ENCODE measurements at regions not wholly inside any gene's neighbourhood (a gene's known extent, or its start where the extent isn't known, plus 50 kb on each side); places are given as distances from the start of the nearest gene placed in this dataset.

DNA sequence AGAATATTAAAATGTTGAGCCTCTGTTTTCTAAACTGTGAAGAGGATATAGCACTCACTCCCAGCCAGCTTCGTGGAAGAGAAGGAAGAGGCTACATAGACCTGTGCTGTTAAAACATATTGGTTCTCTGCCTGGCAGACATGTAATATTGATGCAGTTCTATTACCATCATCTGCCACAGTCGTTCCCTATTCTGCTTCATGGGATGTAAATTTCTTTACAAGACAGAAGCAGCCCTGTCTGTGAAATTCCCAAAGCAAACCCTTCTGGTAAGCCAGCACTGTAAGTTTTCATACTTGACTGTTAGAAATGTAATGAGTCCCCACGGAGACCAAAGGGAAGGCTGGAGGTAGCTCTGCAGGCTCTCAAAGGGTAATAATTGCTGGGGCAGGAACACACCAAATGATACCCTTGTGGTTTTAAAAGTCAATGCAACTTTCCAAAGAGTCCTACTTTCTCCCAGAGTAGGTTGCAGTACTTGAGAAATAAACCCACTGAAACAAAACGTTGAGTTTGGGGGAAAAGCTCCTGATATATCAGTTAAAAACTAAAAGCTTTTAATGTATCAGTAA is 129.9 kb upstream of the HES1 start (continued):
- TF ChIP-seq, protein P1, sequence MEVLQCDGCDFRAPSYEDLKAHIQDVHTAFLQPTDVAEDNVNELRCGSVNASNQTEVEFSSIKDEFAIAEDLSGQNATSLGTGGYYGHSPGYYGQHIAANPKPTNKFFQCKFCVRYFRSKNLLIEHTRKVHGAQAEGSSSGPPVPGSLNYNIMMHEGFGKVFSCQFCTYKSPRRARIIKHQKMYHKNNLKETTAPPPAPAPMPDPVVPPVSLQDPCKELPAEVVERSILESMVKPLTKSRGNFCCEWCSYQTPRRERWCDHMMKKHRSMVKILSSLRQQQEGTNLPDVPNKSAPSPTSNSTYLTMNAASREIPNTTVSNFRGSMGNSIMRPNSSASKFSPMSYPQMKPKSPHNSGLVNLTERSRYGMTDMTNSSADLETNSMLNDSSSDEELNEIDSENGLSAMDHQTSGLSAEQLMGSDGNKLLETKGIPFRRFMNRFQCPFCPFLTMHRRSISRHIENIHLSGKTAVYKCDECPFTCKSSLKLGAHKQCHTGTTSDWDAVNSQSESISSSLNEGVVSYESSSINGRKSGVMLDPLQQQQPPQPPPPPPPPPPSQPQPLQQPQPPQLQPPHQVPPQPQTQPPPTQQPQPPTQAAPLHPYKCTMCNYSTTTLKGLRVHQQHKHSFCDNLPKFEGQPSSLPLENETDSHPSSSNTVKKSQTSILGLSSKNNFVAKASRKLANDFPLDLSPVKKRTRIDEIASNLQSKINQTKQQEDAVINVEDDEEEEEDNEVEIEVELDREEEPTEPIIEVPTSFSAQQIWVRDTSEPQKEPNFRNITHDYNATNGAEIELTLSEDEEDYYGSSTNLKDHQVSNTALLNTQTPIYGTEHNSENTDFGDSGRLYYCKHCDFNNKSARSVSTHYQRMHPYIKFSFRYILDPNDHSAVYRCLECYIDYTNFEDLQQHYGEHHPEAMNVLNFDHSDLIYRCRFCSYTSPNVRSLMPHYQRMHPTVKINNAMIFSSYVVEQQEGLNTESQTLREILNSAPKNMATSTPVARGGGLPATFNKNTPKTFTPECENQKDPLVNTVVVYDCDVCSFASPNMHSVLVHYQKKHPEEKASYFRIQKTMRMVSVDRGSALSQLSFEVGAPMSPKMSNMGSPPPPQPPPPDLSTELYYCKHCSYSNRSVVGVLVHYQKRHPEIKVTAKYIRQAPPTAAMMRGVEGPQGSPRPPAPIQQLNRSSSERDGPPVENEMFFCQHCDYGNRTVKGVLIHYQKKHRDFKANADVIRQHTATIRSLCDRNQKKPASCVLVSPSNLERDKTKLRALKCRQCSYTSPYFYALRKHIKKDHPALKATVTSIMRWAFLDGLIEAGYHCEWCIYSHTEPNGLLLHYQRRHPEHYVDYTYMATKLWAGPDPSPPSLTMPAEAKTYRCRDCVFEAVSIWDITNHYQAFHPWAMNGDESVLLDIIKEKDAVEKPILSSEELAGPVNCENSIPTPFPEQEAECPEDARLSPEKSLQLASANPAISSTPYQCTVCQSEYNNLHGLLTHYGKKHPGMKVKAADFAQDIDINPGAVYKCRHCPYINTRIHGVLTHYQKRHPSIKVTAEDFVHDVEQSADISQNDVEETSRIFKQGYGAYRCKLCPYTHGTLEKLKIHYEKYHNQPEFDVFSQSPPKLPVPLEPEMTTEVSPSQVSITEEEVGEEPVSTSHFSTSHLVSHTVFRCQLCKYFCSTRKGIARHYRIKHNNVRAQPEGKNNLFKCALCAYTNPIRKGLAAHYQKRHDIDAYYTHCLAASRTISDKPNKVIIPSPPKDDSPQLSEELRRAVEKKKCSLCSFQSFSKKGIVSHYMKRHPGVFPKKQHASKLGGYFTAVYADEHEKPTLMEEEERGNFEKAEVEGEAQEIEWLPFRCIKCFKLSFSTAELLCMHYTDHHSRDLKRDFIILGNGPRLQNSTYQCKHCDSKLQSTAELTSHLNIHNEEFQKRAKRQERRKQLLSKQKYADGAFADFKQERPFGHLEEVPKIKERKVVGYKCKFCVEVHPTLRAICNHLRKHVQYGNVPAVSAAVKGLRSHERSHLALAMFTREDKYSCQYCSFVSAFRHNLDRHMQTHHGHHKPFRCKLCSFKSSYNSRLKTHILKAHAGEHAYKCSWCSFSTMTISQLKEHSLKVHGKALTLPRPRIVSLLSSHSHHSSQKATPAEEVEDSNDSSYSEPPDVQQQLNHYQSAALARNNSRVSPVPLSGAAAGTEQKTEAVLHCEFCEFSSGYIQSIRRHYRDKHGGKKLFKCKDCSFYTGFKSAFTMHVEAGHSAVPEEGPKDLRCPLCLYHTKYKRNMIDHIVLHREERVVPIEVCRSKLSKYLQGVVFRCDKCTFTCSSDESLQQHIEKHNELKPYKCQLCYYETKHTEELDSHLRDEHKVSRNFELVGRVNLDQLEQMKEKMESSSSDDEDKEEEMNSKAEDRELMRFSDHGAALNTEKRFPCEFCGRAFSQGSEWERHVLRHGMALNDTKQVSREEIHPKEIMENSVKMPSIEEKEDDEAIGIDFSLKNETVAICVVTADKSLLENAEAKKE (CRISPR knock-in tag; IDR thresholded peaks at IDR 0.05): no peak
- TF ChIP-seq CREB1 (CRISPR knock-in tag; IDR thresholded peaks at IDR 0.05; ENCODE audit: low read depth) (no peak), JUNB (IDR thresholded peaks at IDR 0.05; ENCODE audit: unreplicated experiment) (no peak), EZH2 (IDR thresholded peaks at IDR 0.05; ENCODE audit: low read depth, unreplicated experiment) (no peak), NANOG (IDR thresholded peaks at IDR 0.05; ENCODE audit: borderline replicate concordance) (no peak), ZNF114 (CRISPR knock-in tag; IDR thresholded peaks at IDR 0.05) (no peak), STAT1 (IDR thresholded peaks at IDR 0.05; ENCODE audit: unreplicated experiment) (no peak), ZNF331 (CRISPR knock-in tag; IDR thresholded peaks at IDR 0.05; ENCODE audit: low read depth) (no peak)
- TF ChIP-seq, protein P2, sequence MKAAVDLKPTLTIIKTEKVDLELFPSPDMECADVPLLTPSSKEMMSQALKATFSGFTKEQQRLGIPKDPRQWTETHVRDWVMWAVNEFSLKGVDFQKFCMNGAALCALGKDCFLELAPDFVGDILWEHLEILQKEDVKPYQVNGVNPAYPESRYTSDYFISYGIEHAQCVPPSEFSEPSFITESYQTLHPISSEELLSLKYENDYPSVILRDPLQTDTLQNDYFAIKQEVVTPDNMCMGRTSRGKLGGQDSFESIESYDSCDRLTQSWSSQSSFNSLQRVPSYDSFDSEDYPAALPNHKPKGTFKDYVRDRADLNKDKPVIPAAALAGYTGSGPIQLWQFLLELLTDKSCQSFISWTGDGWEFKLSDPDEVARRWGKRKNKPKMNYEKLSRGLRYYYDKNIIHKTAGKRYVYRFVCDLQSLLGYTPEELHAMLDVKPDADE (IDR thresholded peaks at IDR 0.05): no peak
- TF ChIP-seq, protein P3, sequence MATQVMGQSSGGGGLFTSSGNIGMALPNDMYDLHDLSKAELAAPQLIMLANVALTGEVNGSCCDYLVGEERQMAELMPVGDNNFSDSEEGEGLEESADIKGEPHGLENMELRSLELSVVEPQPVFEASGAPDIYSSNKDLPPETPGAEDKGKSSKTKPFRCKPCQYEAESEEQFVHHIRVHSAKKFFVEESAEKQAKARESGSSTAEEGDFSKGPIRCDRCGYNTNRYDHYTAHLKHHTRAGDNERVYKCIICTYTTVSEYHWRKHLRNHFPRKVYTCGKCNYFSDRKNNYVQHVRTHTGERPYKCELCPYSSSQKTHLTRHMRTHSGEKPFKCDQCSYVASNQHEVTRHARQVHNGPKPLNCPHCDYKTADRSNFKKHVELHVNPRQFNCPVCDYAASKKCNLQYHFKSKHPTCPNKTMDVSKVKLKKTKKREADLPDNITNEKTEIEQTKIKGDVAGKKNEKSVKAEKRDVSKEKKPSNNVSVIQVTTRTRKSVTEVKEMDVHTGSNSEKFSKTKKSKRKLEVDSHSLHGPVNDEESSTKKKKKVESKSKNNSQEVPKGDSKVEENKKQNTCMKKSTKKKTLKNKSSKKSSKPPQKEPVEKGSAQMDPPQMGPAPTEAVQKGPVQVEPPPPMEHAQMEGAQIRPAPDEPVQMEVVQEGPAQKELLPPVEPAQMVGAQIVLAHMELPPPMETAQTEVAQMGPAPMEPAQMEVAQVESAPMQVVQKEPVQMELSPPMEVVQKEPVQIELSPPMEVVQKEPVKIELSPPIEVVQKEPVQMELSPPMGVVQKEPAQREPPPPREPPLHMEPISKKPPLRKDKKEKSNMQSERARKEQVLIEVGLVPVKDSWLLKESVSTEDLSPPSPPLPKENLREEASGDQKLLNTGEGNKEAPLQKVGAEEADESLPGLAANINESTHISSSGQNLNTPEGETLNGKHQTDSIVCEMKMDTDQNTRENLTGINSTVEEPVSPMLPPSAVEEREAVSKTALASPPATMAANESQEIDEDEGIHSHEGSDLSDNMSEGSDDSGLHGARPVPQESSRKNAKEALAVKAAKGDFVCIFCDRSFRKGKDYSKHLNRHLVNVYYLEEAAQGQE (IDR thresholded peaks at IDR 0.05; ENCODE audit: unreplicated experiment): no peak
